ENCODE measurements at regions not wholly inside any gene's neighbourhood (a gene's known extent, or its start where the extent isn't known, plus 50 kb on each side); places are given as distances from the start of the nearest gene placed in this dataset.

DNA sequence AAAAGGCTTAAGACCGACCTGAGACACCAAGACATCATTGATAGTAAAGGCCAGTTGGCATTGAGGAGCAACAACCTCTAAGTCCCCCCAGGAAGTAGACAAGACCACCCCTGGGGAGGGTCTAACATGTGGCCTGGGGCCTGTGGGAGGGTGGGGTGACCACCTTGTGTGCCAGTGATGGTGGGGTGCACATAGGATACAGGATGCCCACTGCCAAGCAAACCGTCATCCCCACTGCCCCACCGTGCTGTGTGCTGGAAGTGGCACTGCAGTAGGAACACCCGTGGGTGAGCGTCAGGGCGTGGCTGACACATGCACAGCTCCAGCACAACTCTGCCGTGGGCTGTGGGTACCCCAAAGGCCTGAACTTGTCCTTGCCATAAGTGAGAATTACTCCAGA, 84.3 kb upstream of the LGALSL start:
- DNase-seq (ENCODE audit: low read depth, low spot score): no peak

DNA sequence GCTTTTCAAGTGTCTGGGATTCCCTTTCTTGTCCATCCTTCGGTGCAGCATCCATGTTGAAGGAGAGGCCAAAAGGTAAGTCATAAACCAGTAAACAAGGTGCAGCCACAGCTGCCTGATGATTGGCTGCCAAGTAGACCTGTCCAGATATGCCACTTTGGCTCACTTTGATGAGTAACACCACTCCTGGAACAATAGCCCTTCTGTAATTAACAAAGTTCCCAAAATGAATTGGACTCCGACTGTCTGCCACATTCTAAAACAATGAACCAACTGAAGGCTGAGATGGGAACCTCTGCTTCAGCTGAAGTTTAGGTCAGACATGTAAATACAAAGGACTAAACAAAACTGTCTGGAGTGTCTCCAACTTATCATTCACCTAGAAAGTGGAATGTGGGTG, 82.2 kb upstream of the LGALSL start:
- DNase-seq (ENCODE audit: low read depth, low spot score): no peak

- no peak for DNase-seq (ENCODE audit: low read depth, low spot score)
Measured at GRCh38 chr2:64374686-64375085, 79.3 kb upstream of the LGALSL start.

DNA sequence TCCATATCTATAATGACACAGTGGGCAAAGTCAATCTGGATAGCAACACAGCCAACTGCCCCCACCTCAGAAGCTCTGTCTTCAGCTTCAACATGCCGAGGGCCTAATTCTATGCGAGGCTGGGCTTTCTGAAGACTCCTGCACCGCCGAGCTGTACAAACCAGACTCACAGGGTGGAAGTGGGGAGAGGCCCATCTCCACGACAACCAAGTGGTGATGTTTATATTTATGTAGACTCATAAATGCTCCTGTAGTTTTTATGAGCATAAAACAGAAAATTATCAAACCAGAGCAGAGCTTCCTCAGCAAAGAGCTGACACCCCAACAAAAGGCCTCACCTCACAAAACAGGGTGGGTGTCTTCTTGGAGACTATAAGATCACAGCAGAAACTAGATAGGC, 77.0 kb upstream of the LGALSL start:
- no peak for DNase-seq (ENCODE audit: low read depth, low spot score)

DNA sequence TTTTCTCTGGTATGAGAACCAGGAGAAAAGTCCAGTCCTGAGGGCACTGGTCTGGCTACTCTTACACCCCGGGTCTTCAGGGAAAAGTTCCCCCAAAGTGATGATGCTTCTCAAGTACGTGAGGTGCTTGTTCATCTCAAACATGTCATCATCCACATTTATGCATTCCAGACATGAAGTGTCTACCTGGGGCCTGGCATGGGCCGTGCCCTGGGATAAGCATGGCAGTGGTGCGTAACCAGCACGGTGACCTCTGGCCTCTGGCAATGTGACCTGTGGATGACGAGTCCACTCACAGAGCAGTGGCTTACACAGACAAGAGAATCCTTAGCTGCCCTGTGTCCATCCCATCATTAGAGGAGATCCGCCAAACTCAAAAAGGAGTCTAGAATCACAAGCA, 74.8 kb upstream of the LGALSL start:
- DNase-seq (ENCODE audit: low read depth, low spot score): no peak

- no peak for DNase-seq (ENCODE audit: low read depth, low spot score)
Measured at GRCh38 chr2:64380853-64381527, 73.0 kb upstream of the LGALSL start.

- DNase-seq (ENCODE audit: low read depth, low spot score): no peak
Measured at GRCh38 chr2:64383016-64383591, 70.9 kb upstream of the LGALSL start.

GRCh38 chr2:64383881-64384280, 70.1 kb upstream of the LGALSL start:
- DNase-seq (ENCODE audit: low read depth, low spot score): no peak

DNA sequence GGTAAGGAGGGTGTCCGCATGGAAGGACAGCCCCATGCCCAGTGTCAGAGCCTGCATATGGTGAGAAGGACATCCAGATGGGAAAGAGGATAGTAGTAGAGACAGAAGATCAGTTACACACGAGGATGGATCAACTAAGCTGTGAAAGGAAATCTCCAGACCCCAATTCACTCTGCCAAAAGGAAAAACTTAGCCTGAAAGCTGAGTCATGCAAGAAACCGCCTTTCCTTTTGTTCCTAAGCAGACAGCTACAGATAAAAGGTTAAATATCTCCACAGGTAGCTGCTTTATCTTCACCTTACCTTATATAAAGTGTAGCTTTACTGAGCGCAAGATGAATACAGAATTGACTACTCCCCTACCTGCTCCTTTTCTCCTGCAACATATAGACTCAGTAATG, 67.3 kb upstream of the LGALSL start:
- no peak for DNase-seq (ENCODE audit: low read depth, low spot score)

DNA sequence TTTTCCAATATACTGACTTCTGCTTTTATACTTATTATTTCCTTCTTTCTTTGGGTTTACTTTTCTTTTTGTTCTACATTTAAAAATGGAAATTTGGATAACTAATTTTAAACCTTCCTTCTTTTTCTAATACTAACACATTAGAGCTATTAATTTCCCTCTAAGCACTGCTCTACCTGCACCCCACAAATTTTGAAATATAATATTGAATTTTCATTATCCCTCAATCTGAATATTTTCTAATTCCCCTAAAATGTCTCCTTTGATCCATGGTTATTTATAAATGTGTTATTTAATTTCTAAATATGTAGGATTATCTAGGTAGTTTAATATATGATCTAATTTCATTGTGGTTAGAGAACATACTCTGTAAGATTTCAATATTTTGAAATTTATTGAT, 63.4 kb upstream of the LGALSL start:
- DNase-seq (ENCODE audit: low read depth, low spot score): no peak

GRCh38 chr2:64391424-64391823, 62.5 kb upstream of the LGALSL start:
- DNase-seq (ENCODE audit: low read depth, low spot score): no peak

DNA sequence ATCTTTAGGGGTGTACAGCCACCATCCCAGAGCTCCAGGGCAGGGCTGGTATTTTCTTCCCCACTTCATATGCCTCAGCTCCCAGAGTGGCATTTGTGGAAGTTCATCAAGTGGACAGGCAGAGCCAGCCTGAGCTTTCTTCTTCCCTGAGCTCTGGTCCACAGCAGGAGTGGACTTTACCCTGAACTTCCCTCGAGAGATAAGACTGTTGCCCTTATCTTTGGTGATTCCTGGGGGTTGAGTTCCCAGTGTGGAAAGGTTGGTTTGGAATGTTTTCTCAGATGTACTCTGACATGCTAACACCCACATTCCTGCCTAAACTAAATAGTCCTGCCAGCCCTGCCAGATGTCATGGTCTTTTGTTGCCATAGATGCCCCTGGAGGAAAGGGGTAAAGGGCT, 62.0 kb upstream of the LGALSL start:
- DNase-seq (ENCODE audit: low read depth, low spot score): no peak

- no peak for DNase-seq (ENCODE audit: low read depth, low spot score)
Measured at GRCh38 chr2:64392529-64392928, 61.4 kb upstream of the LGALSL start.

- no peak for DNase-seq (ENCODE audit: low read depth, low spot score)
Measured at GRCh38 chr2:64393383-64394010, 60.5 kb upstream of the LGALSL start.

GRCh38 chr2:64394153-64394552, 59.8 kb upstream of the LGALSL start:
- no peak for DNase-seq (ENCODE audit: low read depth, low spot score)

GRCh38 chr2:64396001-64396400, 58.0 kb upstream of the LGALSL start:
- no peak for DNase-seq (ENCODE audit: low read depth, low spot score)

DNA sequence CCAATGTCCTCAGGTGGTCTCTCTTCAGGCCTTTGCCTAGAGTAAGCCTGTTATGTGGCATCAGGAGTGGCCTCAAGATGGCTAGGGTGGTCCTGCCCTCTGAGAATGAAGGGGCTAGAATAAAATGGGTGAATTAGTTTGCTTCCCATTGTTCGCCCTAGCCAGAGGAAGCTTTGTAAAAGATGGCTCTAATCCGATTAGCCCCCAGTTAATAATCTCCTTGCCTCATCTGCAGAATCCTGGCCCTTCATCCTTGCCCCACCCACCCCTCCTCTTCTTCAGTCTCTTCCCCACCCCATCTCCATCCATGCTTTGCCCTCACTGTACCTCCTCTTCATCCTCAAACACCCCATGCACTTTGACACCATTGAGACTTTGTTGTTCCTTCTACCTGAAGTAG, 57.4 kb upstream of the LGALSL start:
- DNase-seq (ENCODE audit: low read depth, low spot score): no peak

- DNase-seq (ENCODE audit: low read depth, low spot score): no peak
Measured at GRCh38 chr2:64398516-64399129, 55.3 kb upstream of the LGALSL start.

DNA sequence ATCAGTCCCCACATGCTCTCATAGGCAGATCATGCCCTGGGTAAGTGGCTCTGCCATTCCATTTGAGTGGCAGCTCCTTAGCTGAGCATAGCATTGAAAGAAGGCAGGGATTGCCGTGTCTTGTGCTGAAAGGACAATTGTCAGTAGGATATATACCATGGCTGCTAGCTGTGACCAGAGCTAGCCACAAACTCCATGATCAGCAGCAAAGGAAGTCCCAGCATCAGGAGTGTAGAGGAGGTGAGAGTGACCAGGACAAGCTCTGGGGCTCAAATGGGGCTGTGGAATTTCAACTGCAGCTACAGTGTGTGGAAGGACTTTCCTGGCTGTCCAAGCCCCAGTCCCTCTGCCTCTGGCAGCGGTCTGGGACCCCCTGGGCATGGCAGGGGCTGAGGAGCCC, 54.4 kb upstream of the LGALSL start:
- DNase-seq (ENCODE audit: low read depth, low spot score): no peak

- DNase-seq (ENCODE audit: low read depth, low spot score): no peak
Measured at GRCh38 chr2:64400105-64400728, 53.7 kb upstream of the LGALSL start.

DNA sequence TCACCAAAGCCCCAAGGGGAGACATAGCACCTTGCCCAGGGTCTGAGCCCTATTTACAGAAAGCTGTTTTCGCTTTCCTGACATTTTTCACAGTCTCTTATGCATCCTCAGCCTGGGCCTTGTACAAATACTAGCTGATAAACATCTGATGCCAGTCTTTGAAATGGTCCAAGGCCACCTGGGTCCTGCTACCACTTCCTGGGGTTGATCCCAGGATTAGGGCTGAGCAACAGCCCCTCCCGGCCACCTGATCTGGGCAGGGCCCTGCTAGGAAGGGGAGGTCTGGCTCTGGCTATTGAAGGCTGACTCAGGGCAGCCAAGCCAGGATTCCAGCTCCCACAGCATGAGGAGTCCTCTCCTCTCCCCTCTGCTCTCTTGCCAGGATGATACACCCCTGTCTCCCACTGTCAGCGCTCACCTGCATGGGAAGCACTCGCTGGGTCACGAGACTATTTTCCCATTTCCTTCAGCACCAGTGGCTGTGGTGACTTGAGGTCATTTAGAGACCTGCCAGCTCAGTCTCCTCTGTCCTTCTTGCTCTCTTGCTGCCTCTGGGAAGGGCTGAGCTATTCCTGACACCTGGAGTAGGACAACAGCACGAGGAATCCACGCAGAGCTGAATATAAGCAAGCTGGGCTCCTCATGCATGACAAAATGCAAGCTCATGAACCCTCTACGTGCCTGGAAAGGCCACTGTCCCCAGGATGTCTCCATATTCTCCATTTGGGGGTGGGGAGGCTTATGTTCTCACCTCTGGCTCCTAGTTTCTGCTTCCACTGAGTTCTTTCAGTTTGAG, 53.0 kb upstream of the LGALSL start:
- DNase-seq (ENCODE audit: low read depth, low spot score): no peak

GRCh38 chr2:64401529-64401880, 52.5 kb upstream of the LGALSL start:
- no peak for DNase-seq (ENCODE audit: low read depth, low spot score)
